ENCODE measurements at regions not wholly inside any gene's neighbourhood (a gene's known extent, or its start where the extent isn't known, plus 50 kb on each side); places are given as distances from the start of the nearest gene placed in this dataset.

- POLR2A ChIA-PET: no interaction called here
- DNase-seq: no peak
- Mint-ChIP-seq H3K27ac (no peak overlapping the region), H3K9me3 (peaks cover 3% of the 10 kb centered on the region), H3K27me3 (no peaks in the 10 kb centered on the region), H3K4me1 (ENCODE audit: low read depth) (no peaks in the 10 kb centered on the region), H3K36me3 (ENCODE audit: low read depth) (no peaks in the 10 kb centered on the region), H3K4me3 (no peak overlapping the region)
- Histone ChIP-seq H3K4me3 (ENCODE audit: low read length) (no peak overlapping the region), H3K9me3 (ENCODE audit: control insufficient read depth in 1 of 2, insufficient read depth in 1 of 2, low read length in 2 of 2) (peaks cover 0 to 8% of the 10 kb centered on the region in 2 experiments), H3K27ac (ENCODE audit: low read depth in 1 of 2, low read length in 2 of 2) (no peak overlapping the region), H3K36me3 (ENCODE audit: insufficient read depth, low read length) (no peaks in the 10 kb centered on the region), H3K4me1 (ENCODE audit: insufficient read depth, low read length) (no peaks in the 10 kb centered on the region), H3K27me3 (ENCODE audit: control insufficient read depth in 1 of 2, insufficient read depth in 2 of 2, low read length in 2 of 2) (no peaks in the 10 kb centered on the region)
- CTCF ChIA-PET: no interaction called here
- TF ChIP-seq CTCF (IDR thresholded peaks at IDR 0.05): no peak
- no peak for ATAC-seq (ENCODE audit: poor library complexity)
- intact Hi-C loops (cut with DNase I, micrococcal nuclease): no loop called here
Observed at GRCh38 chrX:43255596-43255995, 400.5 kb upstream of the MAOA start.

- no peaks in the 10 kb centered on the region for H3K36me3 Mint-ChIP-seq (ENCODE audit: low read depth)
- H3K27me3 ChIP-seq (ENCODE audit: control insufficient read depth in 1 of 2, insufficient read depth in 2 of 2, low read length in 2 of 2): no peaks in the 10 kb centered on the region
- no peak overlapping the region for H3K4me3 ChIP-seq (ENCODE audit: low read length)
- no peaks in the 10 kb centered on the region for H3K27me3 Mint-ChIP-seq
- no peak for ATAC-seq (ENCODE audit: poor library complexity)
- no peak overlapping the region for H3K27ac Mint-ChIP-seq
- H3K9me3 Mint-ChIP-seq: no peaks in the 10 kb centered on the region
- intact Hi-C loops (cut with DNase I, micrococcal nuclease): no loop called here
- TF ChIP-seq CTCF (IDR thresholded peaks at IDR 0.05): no peak
- H3K27ac ChIP-seq (ENCODE audit: low read depth in 1 of 2, low read length in 2 of 2): no peak overlapping the region
- DNase-seq: no peak
- H3K4me3 Mint-ChIP-seq: no peak overlapping the region
- H3K4me1 ChIP-seq (ENCODE audit: insufficient read depth, low read length): no peaks in the 10 kb centered on the region
- POLR2A ChIA-PET: no interaction called here
- H3K9me3 ChIP-seq (ENCODE audit: control insufficient read depth in 1 of 2, insufficient read depth in 1 of 2, low read length in 2 of 2): no peaks in the 10 kb centered on the region
- no peaks in the 10 kb centered on the region for H3K36me3 ChIP-seq (ENCODE audit: insufficient read depth, low read length)
- no peaks in the 10 kb centered on the region for H3K4me1 Mint-ChIP-seq (ENCODE audit: low read depth)
- CTCF ChIA-PET: no interaction called here
Observed at GRCh38 chrX:43266487-43266886, 389.6 kb upstream of the MAOA start.

DNA sequence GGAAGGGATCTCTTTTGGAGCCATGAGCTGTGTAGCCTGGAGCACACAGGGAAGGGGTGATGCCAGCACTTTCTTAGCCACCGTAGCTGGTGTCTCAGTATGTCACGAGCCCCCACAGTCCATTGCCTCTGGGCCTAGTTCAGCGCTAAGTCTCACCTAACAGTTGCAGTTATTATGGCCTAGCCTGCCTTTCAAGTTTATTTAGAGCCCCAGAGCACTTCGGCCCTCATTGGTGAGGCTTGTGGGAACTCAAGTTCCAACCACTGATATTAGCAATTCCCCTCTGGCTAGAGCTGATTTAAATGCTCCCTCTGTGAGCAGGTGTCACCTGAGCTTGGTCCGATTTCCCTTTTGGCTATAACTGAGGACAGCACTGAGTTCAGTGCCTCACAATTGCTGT lies 388.4 kb upstream of the MAOA start:
- intact Hi-C loops (cut with DNase I, micrococcal nuclease): no loop called here
- no peak overlapping the region for H3K27ac ChIP-seq (ENCODE audit: low read depth in 1 of 2, low read length in 2 of 2)
- Mint-ChIP-seq H3K27me3 (no peaks in the 10 kb centered on the region), H3K4me1 (ENCODE audit: low read depth) (no peaks in the 10 kb centered on the region), H3K4me3 (no peak overlapping the region), H3K27ac (no peak overlapping the region), H3K36me3 (ENCODE audit: low read depth) (no peaks in the 10 kb centered on the region), H3K9me3 (no peaks in the 10 kb centered on the region)
- no peak for TF ChIP-seq CTCF (IDR thresholded peaks at IDR 0.05)
- ChIA-PET CTCF (no interaction called here), POLR2A (no interaction called here)
- ATAC-seq (ENCODE audit: poor library complexity) (no peak), DNase-seq (no peak)
- H3K9me3 ChIP-seq (ENCODE audit: control insufficient read depth in 1 of 2, insufficient read depth in 1 of 2, low read length in 2 of 2): no peaks in the 10 kb centered on the region
- no peaks in the 10 kb centered on the region for H3K4me1 ChIP-seq (ENCODE audit: insufficient read depth, low read length)
- H3K36me3 ChIP-seq (ENCODE audit: insufficient read depth, low read length): no peaks in the 10 kb centered on the region
- H3K27me3 ChIP-seq (ENCODE audit: control insufficient read depth in 1 of 2, insufficient read depth in 2 of 2, low read length in 2 of 2): no peaks in the 10 kb centered on the region
- H3K4me3 ChIP-seq (ENCODE audit: low read length): no peak overlapping the region
